OCI-LY1 (cell line): ENCODE measurements at regions not wholly inside any gene's neighbourhood (a gene's known extent, or its start where the extent isn't known, plus 50 kb on each side); places are given as distances from the start of the nearest gene placed in this dataset.
"Not testable (repeated sequence)": the region's sequence is repeated elsewhere in the genome, so short reads cannot be mapped to it uniquely, and the experiment has no call there.

Source experiments
- H2AFZ ChIP-seq: fragments of 200-600 bp; sonication (generic), shearing (Covaris generic); 2 replicates; pipeline ENCODE4 v1.6.0; 2014; ENCODE audit warnings: antibody characterized with exemption, mild to moderate bottlenecking, low read length
- H3F3A ChIP-seq: fragments of 200-600 bp; sonication (generic), shearing (Covaris generic); 2 replicates; pipeline ENCODE4 v1.6.0; 2014; ENCODE audit warnings: mild to moderate bottlenecking, antibody characterized with exemption, low read length, moderate library complexity; ENCODE audit not compliant: insufficient read depth
- H3K27ac ChIP-seq: fragments of 200-600 bp; sonication (generic); 2 replicates; pipeline ENCODE4 v1.5.1; 2014; ENCODE audit warnings: low read length, mixed run types, mild to moderate bottlenecking, low read depth; ENCODE audit not compliant: poor library complexity, severe bottlenecking
- H3K27me3 ChIP-seq: fragments of 200-600 bp; sonication (generic); 2 replicates; pipeline ENCODE4 v1.6.0; 2014; ENCODE audit warnings: antibody characterized with exemption, mild to moderate bottlenecking, low read length, moderate library complexity; ENCODE audit not compliant: insufficient read depth
- H3K36me3 ChIP-seq: fragments of 200-600 bp; sonication (generic); 2 replicates; pipeline ENCODE4 v1.6.1; 2014; ENCODE audit warnings: mild to moderate bottlenecking, antibody characterized with exemption, low read length, moderate library complexity, mixed read lengths; ENCODE audit not compliant: insufficient read depth
- H3K4me1 ChIP-seq: fragments of 200-600 bp; sonication (generic); 2 replicates; pipeline ENCODE4 v1.5.1; 2014; ENCODE audit warnings: mild to moderate bottlenecking, low read length, moderate library complexity; ENCODE audit not compliant: insufficient read depth, severe bottlenecking
- H3K4me2 ChIP-seq: fragments of 200-600 bp; sonication (generic), shearing (Covaris generic); 2 replicates; pipeline ENCODE4 v1.6.1; 2014; ENCODE audit warnings: low read length
- H3K4me3 ChIP-seq: fragments of 200-600 bp; sonication (generic); 2 replicates; pipeline ENCODE4 v1.5.1; 2014; ENCODE audit warnings: low read length, low read depth, mild to moderate bottlenecking, mixed read lengths; ENCODE audit not compliant: poor library complexity, severe bottlenecking
- H3K79me2 ChIP-seq: fragments of 200-600 bp; shearing (Covaris generic); 2 replicates; pipeline ENCODE4 v1.6.1; 2016; ENCODE audit warnings: mixed run types, low read length, mixed read lengths; ENCODE audit not compliant: insufficient read depth
- H3K9ac ChIP-seq: fragments of 200-600 bp; sonication (generic), shearing (Covaris generic); 2 replicates; pipeline ENCODE4 v1.6.1; 2014; ENCODE audit warnings: mild to moderate bottlenecking, low read length, mixed read lengths
- H3K9me2 ChIP-seq: fragments of 200-600 bp; sonication (generic), shearing (Covaris generic); 2 replicates; pipeline ENCODE4 v1.6.1; 2014; ENCODE audit warnings: low read depth, mild to moderate bottlenecking, low read length, mixed read lengths
- H3K9me3 ChIP-seq: fragments of 200-600 bp; shearing (Covaris generic); 2 replicates; pipeline ENCODE4 v1.6.1; 2014; ENCODE audit warnings: low read length, mixed read lengths
- H4K20me1 ChIP-seq: fragments of 200-600 bp; sonication (generic), shearing (Covaris generic); 2 replicates; pipeline ENCODE4 v1.6.0; 2016; ENCODE audit warnings: mild to moderate bottlenecking, low read length; ENCODE audit not compliant: insufficient read depth
- EZH2 ChIP-seq: fragments of 200-600 bp; sonication (generic), shearing (Covaris generic); IDR thresholded peaks from 2 replicates; pipeline ENCODE4 v1.8.0; 2017; ENCODE audit warnings: borderline replicate concordance, mixed run types, mild to moderate bottlenecking, antibody characterized with exemption, low read length, moderate library complexity, mixed read lengths
- TF ChIP-seq, protein P1 (sequence below): fragments of 200-600 bp; sonication (generic), shearing (Covaris generic); IDR thresholded peaks from 2 replicates; pipeline ENCODE4 v1.5.1; 2017; ENCODE audit warnings: mild to moderate bottlenecking, antibody characterized with exemption, low read length, moderate library complexity, mixed read lengths

DNA sequence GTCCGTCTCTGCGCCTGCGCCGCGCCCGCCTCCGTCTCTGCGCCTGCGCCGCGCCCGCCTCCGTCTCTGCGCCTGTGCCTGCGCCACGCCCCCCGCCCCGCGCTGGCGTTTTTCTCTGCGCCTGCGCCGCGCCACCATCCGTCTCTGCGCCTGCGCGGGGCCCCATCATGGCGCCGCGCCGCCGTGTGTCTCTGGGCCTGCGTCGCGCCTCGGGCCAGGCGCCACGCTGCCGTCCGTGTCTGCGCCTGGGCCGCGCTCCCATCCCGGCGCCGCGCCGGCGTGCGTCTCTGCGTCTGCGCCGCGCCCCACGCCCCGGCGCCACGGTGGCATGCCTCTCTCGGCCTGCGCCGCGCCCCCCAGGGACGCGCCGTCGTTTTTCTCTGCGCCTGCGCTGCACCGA, 51.8 kb upstream of the DUX4 start:
- Histone ChIP-seq H3K9ac (no peak overlapping the region), H3K36me3 (no peaks in the 10 kb centered on the region), H3K27me3 (no peaks in the 10 kb centered on the region), H3K27ac (no peak overlapping the region), H3K9me2 (no peaks in the 10 kb centered on the region), H2AFZ (no peak overlapping the region), H3K4me2 (no peak overlapping the region), H4K20me1 (no peaks in the 10 kb centered on the region), H3K4me3 (no peak overlapping the region), H3K79me2 (no peaks in the 10 kb centered on the region), H3F3A (no peaks in the 10 kb centered on the region), H3K4me1 (no peaks in the 10 kb centered on the region), H3K9me3 (no peaks in the 10 kb centered on the region)
- TF ChIP-seq EZH2: no peak
- TF ChIP-seq, protein P1, sequence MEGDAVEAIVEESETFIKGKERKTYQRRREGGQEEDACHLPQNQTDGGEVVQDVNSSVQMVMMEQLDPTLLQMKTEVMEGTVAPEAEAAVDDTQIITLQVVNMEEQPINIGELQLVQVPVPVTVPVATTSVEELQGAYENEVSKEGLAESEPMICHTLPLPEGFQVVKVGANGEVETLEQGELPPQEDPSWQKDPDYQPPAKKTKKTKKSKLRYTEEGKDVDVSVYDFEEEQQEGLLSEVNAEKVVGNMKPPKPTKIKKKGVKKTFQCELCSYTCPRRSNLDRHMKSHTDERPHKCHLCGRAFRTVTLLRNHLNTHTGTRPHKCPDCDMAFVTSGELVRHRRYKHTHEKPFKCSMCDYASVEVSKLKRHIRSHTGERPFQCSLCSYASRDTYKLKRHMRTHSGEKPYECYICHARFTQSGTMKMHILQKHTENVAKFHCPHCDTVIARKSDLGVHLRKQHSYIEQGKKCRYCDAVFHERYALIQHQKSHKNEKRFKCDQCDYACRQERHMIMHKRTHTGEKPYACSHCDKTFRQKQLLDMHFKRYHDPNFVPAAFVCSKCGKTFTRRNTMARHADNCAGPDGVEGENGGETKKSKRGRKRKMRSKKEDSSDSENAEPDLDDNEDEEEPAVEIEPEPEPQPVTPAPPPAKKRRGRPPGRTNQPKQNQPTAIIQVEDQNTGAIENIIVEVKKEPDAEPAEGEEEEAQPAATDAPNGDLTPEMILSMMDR: no peak

DNA sequence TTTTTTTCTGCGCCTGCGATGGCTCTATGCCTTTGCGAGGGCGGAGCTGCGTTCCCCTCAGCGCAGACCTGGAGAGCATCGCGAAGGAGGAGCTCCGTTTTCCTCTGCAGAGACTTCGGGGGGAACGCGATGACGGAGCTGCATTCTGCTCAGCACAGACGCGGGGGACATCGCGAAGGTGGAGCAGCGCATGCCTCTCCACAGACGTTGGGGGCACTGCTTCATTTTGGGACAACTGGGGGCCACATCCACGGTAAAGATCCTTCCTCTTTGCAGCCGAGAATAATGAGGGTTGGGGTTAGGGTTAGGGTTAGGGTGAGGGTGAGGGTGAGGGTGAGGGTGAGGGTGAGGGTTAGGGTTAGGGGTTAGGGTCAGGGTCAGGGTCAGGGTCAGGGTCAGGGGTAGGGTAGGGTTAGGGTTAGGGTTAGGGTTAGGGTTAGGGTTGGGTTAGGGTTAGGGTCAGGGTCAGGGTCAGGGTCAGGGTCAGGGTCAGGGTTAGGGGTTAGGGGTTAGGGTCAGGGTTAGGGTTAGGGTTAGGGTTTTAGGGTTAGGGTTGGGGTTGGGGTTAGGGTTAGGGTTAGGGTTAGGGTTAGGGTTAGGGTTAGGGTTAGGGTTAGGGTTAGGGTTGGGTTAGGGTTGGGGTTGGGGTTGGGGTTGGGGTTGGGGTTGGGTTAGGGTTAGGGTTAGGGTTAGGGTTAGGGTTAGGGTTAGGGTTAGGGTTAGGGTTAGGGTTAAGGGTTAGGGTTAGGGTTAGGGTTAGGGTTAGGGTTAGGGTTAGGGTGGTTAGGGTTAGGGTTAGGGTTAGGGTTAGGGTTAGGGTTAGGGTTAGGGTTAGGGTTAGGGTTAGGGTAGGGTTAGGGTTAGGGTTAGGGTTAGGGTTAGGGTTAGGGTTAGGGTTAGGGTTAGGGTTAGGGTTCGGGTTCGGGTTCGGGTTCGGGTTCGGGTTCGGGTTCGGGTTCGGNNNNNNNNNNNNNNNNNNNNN, 51.1 kb upstream of the DUX4 start:
- H4K20me1 ChIP-seq, H3K27ac ChIP-seq, H3K9ac ChIP-seq, H3F3A ChIP-seq, H3K79me2 ChIP-seq, H3K4me1 ChIP-seq, H3K9me2 ChIP-seq, H3K4me2 ChIP-seq, H3K27me3 ChIP-seq, H3K9me3 ChIP-seq, H3K36me3 ChIP-seq, H3K4me3 ChIP-seq, H2AFZ ChIP-seq: not testable (repeated sequence)
